HG03378 (cell line): ENCODE measurements at regions not wholly inside any gene's neighbourhood (a gene's known extent, or its start where the extent isn't known, plus 50 kb on each side); places are given as distances from the start of the nearest gene placed in this dataset.
"Not testable (repeated sequence)": the region's sequence is repeated elsewhere in the genome, so short reads cannot be mapped to it uniquely, and the experiment has no call there.

Experiments used
- ATAC-seq: cut with Tn5 transposase; IDR thresholded peaks from one replicate; pipeline ENCODE4 v1.9.1; 2021; ENCODE audit warnings: mild to moderate bottlenecking, moderate library complexity; ENCODE audit not compliant: unreplicated experiment

- no peak for ATAC-seq
Observed at GRCh38 chr18:59038295-59039039, 101.2 kb upstream of the SEC11C start.

GRCh38 chr18:59039040-59039320 is 100.7 kb upstream of the SEC11C start:
- ATAC-seq = not testable (repeated sequence)

- ATAC-seq = no peak
Observed at GRCh38 chr18:59039449-59039848, 100.2 kb upstream of the SEC11C start.

GRCh38 chr18:59040770-59041148 is 98.9 kb upstream of the SEC11C start:
- ATAC-seq = no peak

- no peak for ATAC-seq
Observed at GRCh38 chr18:59041296-59041695, 98.4 kb upstream of the SEC11C start.

- no peak for ATAC-seq
Observed at GRCh38 chr18:59041819-59042815, 97.6 kb upstream of the SEC11C start.

GRCh38 chr18:59044855-59045254 is 94.8 kb upstream of the SEC11C start:
- no peak for ATAC-seq

GRCh38 chr18:59047321-59048047 is 92.2 kb upstream of the SEC11C start:
- ATAC-seq = no peak

- no peak for ATAC-seq
Observed at GRCh38 chr18:59048048-59048363, 91.7 kb upstream of the SEC11C start.

GRCh38 chr18:59048378-59048777 is 91.3 kb upstream of the SEC11C start:
- no peak for ATAC-seq

- no peak for ATAC-seq
Observed at GRCh38 chr18:59049721-59050660, 89.7 kb upstream of the SEC11C start.

GRCh38 chr18:59050661-59051057 is 89.0 kb upstream of the SEC11C start:
- no peak for ATAC-seq

GRCh38 chr18:59051470-59052165 is 88.1 kb upstream of the SEC11C start:
- ATAC-seq = no peak

GRCh38 chr18:59052965-59053820 is 86.5 kb upstream of the SEC11C start:
- no peak for ATAC-seq

- ATAC-seq = no peak
Observed at GRCh38 chr18:59054496-59055287, 85.0 kb upstream of the SEC11C start.

- no peak for ATAC-seq
Observed at GRCh38 chr18:59055345-59056032, 84.2 kb upstream of the SEC11C start.

GRCh38 chr18:59056706-59057492 is 82.8 kb upstream of the SEC11C start:
- ATAC-seq = no peak
